Transverse colon (tissue), 4 donors: ENCODE measurements at regions not wholly inside any gene's neighbourhood (a gene's known extent, or its start where the extent isn't known, plus 50 kb on each side); places are given as distances from the start of the nearest gene placed in this dataset.

Source experiments
- CTCF ChIP-seq, 5 experiments: fragments of 200-600 bp in 3 of 5; fragments of 450-650 bp in 2 of 5; sonication (generic) in 3 of 5; IDR thresholded peaks; 1 replicate in 2 of 5; 2 replicates in 3 of 5; pipeline ENCODE4 v1.5.1; 2016 to 2017; ENCODE audit warnings: antibody characterized with exemption in 5 of 5, inconsistent platforms in 3 of 5, mild to moderate bottlenecking in 2 of 5, moderate library complexity in 1 of 5
- POLR2A ChIP-seq: fragments of 450-650 bp; IDR thresholded peaks from one replicate; pipeline ENCODE4 v1.6.1; 2016; ENCODE audit warnings: antibody characterized with exemption, mild to moderate bottlenecking, moderate library complexity
- POLR2AphosphoS5 ChIP-seq, 3 donors: sonication (generic); formaldehyde crosslinking; IDR thresholded peaks; one replicate each; pipeline ENCODE4 v1.6.1; 2016; ENCODE audit warnings: antibody characterized with exemption in 3 of 3

- TF ChIP-seq CTCF (IDR thresholded peaks at IDR 0.05) = no peak
- no peak for TF ChIP-seq POLR2AphosphoS5 (IDR thresholded peaks at IDR 0.05)
- TF ChIP-seq POLR2A = no peak
These were observed 127.4 kb upstream of the GRIK2 start for GRCh38 chr6:101266063-101266462.
